ENCODE measurements at regions not wholly inside any gene's neighbourhood (a gene's known extent, or its start where the extent isn't known, plus 50 kb on each side); places are given as distances from the start of the nearest gene placed in this dataset.

DNA sequence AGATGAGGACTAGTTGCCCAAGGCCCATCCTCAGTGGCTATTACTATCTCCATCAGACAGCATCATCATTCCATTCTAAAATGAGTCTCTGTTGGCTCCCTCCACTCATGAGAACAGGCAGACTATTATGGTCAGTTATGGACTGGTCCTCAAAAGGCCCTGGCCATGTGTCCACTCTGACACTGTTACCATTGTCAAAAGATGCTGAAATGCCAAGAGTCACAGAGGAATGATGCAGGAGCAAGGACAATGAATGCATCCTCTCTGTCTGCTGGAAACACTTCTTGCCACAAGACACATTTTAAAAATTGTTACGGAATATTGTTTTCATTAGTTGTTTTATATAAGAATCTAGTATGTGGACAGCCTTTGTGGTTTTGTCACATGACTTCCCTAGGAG lies 53.3 kb upstream of the STT3B start:
- BruUV-seq (replicated peaks), result no TSS peak
- H4K20me1 ChIP-seq (replicated peaks; ENCODE audit: control insufficient read depth, extremely low read depth, insufficient read depth, low read length), result no peaks in the 10 kb centered on the region
- no peaks in the 10 kb centered on the region for H3K4me1 ChIP-seq (ENCODE audit: control insufficient read depth, extremely low read depth, insufficient read depth, low read length)
- H3K4me2 ChIP-seq (ENCODE audit: insufficient read depth, low read length), result no peak overlapping the region
- dilution Hi-C loops (cut with MboI; ENCODE audit: extremely low pct_ligation_motif_present, low sequenced_read_pairs), result no loop called here
- H3K79me2 ChIP-seq (ENCODE audit: control insufficient read depth, insufficient read depth, low read length), result no peaks in the 10 kb centered on the region
- DNase-seq (ENCODE audit: low read depth, low spot score), result no peak
- no peaks in the 10 kb centered on the region for H3K9me1 ChIP-seq (replicated peaks; ENCODE audit: control insufficient read depth, extremely low read depth, insufficient read depth, low read length)
- ChIA-PET CTCF (no interaction called here), POLR2A (interaction anchor here (0.6 kb wide), 1 partner anchor 320 kb away, joined by 3 read pairs; no protein-coding TSS in a partner anchor)
- no peak for TF ChIP-seq EZH2 (IDR thresholded peaks at IDR 0.05; ENCODE audit: borderline replicate concordance, low read depth, low read length, severe bottlenecking)
- no peak for TF ChIP-seq MYC (IDR thresholded peaks at IDR 0.05; ENCODE audit: low read depth, low read length)
- TF ChIP-seq, protein P1, sequence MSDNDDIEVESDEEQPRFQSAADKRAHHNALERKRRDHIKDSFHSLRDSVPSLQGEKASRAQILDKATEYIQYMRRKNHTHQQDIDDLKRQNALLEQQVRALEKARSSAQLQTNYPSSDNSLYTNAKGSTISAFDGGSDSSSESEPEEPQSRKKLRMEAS (IDR thresholded peaks at IDR 0.05; ENCODE audit: insufficient read depth, insufficient read length), result no peak
- no peak for TF ChIP-seq CTCF (IDR thresholded peaks at IDR 0.05; ENCODE audit: extremely low read depth in 1 of 2, insufficient read depth in 1 of 2, low read depth in 1 of 2, low read length in 2 of 2)
- no peak for TF ChIP-seq GATA2 (IDR thresholded peaks at IDR 0.05; ENCODE audit: insufficient read depth, insufficient read length, low read depth, low read length)
- no peak for TF ChIP-seq JUN (IDR thresholded peaks at IDR 0.05; ENCODE audit: borderline replicate concordance, insufficient read depth, insufficient read length, low read depth)
- no peak for TF ChIP-seq POLR2A (IDR thresholded peaks at IDR 0.05; ENCODE audit: low read depth, low read length)
- TF ChIP-seq POLR2AphosphoS5 (IDR thresholded peaks at IDR 0.05; ENCODE audit: insufficient read depth, low read depth, low read length), result no peak
- no peak for TF ChIP-seq FOS (IDR thresholded peaks at IDR 0.05; ENCODE audit: borderline replicate concordance, insufficient read depth, low read length)
- H3K27ac ChIP-seq (ENCODE audit: insufficient read depth, low read depth, low read length), result no peak overlapping the region
- H3K36me3 ChIP-seq (ENCODE audit: control insufficient read depth in 2 of 2, extremely low read depth in 1 of 2, insufficient read depth in 2 of 2, low read length in 2 of 2), result no peaks in the 10 kb centered on the region
- H2AFZ ChIP-seq (ENCODE audit: low read depth, low read length), result no peak overlapping the region
- peaks cover 0 to 5% of the 10 kb centered on the region in 2 experiments for H3K27me3 ChIP-seq (ENCODE audit: control insufficient read depth in 2 of 2, insufficient read depth in 2 of 2, low read length in 2 of 2)
- no peak for FAIRE-seq
- H3K9ac ChIP-seq (replicated peaks; ENCODE audit: extremely low read depth, insufficient read depth, low read length), result no peak overlapping the region
- no peaks in the 10 kb centered on the region for H3K9me3 ChIP-seq (replicated peaks; ENCODE audit: control insufficient read depth, insufficient read depth, low read length)
- no peak overlapping the region for H3K4me3 ChIP-seq (replicated peaks in 1 of 3; ENCODE audit: insufficient read depth in 1 of 3, low read depth in 1 of 3, low read length in 3 of 3)
- intact Hi-C loops (cut with micrococcal nuclease), result no loop called here

Measured in endothelial cell of umbilical vein (primary cell).